ENCODE measurements at regions not wholly inside any gene's neighbourhood (a gene's known extent, or its start where the extent isn't known, plus 50 kb on each side); places are given as distances from the start of the nearest gene placed in this dataset.

GRCh38 chr14:65877624-65878023, 465.1 kb downstream of the FUT8 start:
- DNase-seq (ENCODE audit: low read depth): no peak

DNA sequence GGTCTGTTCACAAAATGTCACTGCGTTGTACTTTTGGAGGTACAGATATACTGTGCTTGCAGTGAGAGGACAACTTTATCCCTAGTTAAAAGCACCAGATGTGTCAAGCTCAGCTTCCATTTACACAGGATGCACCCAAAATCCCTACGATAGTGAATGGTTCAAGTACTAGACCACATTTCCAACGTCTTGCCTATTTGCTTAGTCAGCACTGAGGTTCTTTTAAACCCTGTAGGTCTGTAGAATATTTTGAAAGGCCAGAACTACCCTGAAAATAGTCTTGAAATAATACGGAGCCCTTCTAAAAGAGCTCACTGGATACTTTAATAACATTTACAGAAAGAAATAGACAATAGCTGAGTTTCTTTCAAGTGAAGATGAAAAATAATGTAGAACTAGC, 466.1 kb downstream of the FUT8 start:
- no peak for DNase-seq (ENCODE audit: low read depth)

GRCh38 chr14:65879248-65880009, 466.9 kb downstream of the FUT8 start:
- DNase-seq (ENCODE audit: low read depth): peak; percentile 54

DNA sequence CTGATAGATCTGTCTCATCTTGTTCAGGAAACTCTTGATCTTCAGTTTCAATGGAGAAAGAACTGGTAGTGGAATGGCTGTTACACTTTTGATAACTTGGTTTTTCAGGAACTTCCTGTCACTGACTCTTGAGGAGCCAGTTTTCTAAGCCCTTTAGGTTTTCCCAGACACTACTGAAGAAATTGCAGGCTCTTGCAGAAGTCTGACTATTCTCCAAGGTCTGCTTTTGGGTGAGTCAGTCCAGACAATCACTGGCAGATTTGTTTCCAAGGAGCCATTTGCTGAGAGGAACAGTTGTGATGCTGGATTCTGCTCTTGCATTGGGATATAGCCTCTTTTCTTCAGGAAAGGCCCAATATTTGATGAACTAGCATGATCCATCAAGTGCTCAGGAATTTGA, 468.0 kb downstream of the FUT8 start:
- DNase-seq (ENCODE audit: low read depth): peak; percentile 16

DNA sequence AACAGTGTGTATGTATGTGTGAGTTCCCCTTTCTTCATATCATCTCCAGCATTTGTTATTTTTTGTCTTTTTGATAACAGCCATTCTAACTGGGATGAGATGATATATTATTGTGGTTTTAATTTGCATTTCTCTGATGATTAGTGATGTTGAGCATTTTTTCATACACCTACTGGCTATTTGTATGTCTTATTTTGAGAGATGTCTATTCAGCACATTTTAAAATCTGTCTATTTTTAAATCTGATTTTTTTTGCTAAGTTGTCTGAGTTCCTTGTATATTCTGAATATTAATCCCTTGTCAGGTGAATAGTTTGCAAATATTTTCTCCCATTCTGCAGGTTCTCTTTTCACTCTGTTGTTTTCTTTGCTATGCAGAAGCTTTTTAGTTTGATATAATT, 469.1 kb downstream of the FUT8 start:
- DNase-seq (ENCODE audit: low read depth): no peak

GRCh38 chr14:65888677-65889076, 476.1 kb downstream of the FUT8 start:
- no peak for DNase-seq (ENCODE audit: low read depth)

DNA sequence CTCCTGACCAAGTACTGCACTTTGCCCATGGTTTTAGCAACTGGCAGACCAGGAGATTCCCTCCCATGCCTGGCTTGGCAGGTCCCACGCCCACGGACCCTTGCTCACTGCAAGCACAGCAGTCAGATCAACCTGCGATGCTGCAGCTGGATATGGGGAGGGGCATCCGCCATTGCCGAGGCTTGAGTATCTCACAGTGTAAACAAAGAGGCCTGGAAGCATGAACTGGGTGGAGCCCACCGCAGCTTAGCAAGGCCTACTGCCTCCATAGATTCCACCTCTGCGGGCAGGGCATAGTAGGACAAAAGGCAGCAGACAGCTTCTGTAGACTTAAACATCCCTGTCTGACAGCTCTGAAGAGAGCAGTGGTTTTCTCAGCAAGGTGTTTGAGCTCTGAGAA, 479.8 kb downstream of the FUT8 start:
- DNase-seq (ENCODE audit: low read depth): no peak

- no peak for DNase-seq (ENCODE audit: low read depth)
These were observed 487.6 kb downstream of the FUT8 start for GRCh38 chr14:65900164-65900563.

- no peak for DNase-seq (ENCODE audit: low read depth)
These were observed 489.1 kb downstream of the FUT8 start for GRCh38 chr14:65901595-65901994.

GRCh38 chr14:65904988-65905387, 492.5 kb downstream of the FUT8 start:
- DNase-seq (ENCODE audit: low read depth): no peak

- no peak for DNase-seq (ENCODE audit: low read depth)
These were observed 493.8 kb downstream of the FUT8 start for GRCh38 chr14:65906344-65906743.

- DNase-seq (ENCODE audit: low read depth): no peak
These were observed 494.4 kb downstream of the FUT8 start for GRCh38 chr14:65906948-65907347.

- DNase-seq (ENCODE audit: low read depth): peak; percentile 50
These were observed 497.7 kb downstream of the FUT8 start for GRCh38 chr14:65910108-65910786.

DNA sequence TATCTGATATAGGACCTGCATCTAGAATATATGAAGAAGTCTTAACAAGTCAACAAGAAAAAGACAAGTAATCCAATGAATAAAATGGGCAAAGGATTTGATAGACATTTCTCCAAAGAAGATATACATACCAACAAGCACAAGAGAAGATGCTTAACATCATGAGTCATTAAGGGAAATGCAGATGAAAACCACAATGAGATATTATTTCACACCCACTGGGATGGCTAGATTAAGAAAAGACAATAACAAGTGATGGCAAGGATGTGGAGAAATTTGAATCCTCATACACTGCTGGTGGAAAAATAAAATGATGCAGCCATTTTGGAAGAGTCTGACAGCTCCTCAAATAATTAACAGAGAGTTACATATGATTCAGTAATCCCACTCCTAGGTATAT, 502.6 kb downstream of the FUT8 start:
- no peak for DNase-seq (ENCODE audit: low read depth)

DNA sequence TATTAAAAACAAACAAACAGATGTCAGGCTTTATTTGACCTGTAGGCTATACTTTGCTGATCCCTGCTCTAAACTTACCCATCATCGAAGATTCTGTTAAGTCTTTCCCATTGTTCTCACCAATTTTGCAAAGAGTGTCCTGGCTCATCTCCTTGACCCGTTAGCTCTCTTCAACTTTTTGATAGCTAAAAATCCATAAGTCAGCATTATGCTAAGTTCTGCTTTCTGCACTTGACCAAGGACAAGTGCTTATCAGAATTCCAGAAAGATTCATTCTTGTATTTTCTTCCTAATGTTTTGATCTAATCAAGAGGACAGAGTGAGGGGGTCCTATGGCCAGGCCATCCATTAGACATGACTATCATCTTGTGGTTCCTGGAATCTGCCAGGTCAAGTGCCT, 503.5 kb downstream of the FUT8 start:
- no peak for DNase-seq (ENCODE audit: low read depth)

- DNase-seq (ENCODE audit: low read depth): no peak
These were observed 508.5 kb downstream of the FUT8 start for GRCh38 chr14:65920996-65921395.

GRCh38 chr14:65922142-65922541, 509.6 kb downstream of the FUT8 start:
- DNase-seq (ENCODE audit: low read depth): no peak

GRCh38 chr14:65926504-65926903, 514.0 kb downstream of the FUT8 start:
- DNase-seq (ENCODE audit: low read depth): no peak

- no peak for DNase-seq (ENCODE audit: low read depth)
These were observed 514.6 kb downstream of the FUT8 start for GRCh38 chr14:65926935-65927700.

DNA sequence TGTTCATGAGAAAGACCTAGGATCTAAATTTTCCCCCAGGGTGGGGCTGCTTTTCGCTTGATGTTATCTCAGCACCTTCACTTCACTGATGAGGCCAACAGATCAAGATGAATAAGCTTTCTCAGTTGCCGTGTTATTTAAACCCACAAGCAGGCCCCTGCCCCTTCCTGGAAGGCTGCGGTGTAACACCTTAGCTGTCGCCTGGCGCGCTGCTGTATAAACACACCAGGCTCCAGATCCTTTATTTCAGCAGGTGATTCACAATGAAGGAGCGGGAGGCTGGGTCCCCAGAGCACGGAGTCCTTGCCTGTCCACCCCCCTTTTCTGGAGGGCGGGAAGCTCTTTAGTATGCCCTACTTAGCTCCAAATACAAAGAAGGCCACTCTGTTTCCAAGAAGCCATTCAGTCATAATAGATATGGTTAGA, 515.4 kb downstream of the FUT8 start:
- DNase-seq (ENCODE audit: low read depth): no peak

DNA sequence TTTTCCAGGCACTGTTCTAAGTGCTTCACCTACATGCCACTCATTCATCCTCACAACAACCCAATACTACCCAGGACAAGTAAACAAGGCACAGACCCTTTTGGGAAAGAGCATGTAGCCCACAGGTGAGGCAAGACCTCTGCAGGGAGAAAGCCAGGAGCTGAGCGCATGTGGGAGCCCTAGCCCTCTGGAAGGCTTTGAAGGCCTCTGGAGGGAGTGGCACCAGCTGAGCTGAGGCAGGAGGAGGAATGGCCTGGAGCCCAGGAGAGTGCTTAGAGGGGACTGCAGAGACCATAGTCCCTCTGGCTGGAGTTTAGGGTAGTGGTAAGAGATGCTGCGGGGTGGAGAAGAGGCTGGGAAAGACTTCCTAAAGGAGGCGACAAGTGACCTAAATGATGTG, 516.5 kb downstream of the FUT8 start:
- DNase-seq (ENCODE audit: low read depth): no peak

- DNase-seq (ENCODE audit: low read depth): no peak
These were observed 521.0 kb downstream of the FUT8 start for GRCh38 chr14:65933400-65934069.

DNA sequence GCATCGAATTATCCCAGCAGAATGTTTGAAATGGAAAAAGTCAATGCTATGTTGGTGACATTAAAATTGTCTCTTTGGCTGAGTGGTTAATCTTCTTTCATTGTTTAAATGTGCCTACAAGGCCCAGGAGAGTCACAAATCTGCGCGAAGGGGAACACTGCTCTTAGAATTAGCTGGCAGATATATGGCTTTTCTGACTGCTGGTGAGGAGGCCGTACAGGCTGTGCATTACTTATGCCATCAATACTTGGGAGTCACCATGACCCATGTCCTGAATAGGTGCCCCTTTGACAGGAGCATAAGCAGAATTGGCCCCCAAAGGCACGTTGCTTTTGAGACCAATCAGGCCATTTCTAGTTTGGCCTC, 521.5 kb downstream of the FUT8 start:
- no peak for DNase-seq (ENCODE audit: low read depth)

Measured in fibroblast of gingiva (primary cell).